ENCODE measurements at regions not wholly inside any gene's neighbourhood (a gene's known extent, or its start where the extent isn't known, plus 50 kb on each side); places are given as distances from the start of the nearest gene placed in this dataset.

- TF ChIP-seq TOX (CRISPR knock-in tag; IDR thresholded peaks at IDR 0.05; ENCODE audit: borderline replicate concordance) (no peak), PPARA (CRISPR knock-in tag; IDR thresholded peaks at IDR 0.05; ENCODE audit: borderline replicate concordance) (no peak), CSDC2 (CRISPR knock-in tag; IDR thresholded peaks at IDR 0.05) (no peak), ZFP30 (CRISPR knock-in tag; IDR thresholded peaks at IDR 0.05) (no peak)
Observed at GRCh38 chr3:6091262-6091661, 769.7 kb upstream of the GRM7 start.
